ENCODE measurements at regions not wholly inside any gene's neighbourhood (a gene's known extent, or its start where the extent isn't known, plus 50 kb on each side); places are given as distances from the start of the nearest gene placed in this dataset.

GRCh38 chr1:60564916-60565750, 491.6 kb upstream of the C1orf87 start:
- H3K9ac ChIP-seq (ENCODE audit: low read length in 3 of 3): no peak overlapping the region
- intact Hi-C loops (cut with DNase I): no loop called here

DNA sequence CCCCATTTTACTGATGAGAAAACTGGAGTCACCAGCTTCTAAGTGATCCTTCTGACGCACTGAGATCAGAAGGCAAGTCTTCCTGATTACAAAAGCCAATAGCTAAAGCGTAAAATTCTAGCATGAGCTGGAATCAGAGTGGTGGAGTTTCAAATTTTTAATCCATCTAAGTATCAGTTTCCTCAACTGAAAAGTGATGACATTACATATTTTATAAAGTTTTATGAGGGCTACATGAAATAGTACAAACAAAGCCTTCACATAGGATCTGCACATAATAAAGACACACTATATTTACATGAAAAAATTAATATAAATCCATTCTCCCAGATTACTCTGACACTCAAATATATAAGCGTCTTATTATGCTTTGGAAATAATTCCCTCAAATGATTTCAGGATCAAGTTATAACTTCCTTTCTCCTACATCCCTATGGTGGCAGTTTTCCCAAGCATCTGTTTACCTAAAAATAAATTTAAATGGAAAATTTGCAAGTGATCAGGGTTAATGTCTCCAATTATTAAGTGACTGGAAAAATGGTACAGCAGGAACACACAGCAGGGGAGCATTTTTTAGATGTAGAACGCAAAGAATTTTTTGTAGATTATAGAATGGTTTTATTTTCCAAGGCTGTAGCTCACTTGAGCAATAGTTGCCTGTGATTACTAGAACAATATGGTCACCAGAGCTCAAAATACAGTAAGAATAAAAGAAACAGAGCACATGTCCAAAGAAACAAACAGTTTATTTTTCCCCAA, 490.4 kb upstream of the C1orf87 start:
- TF ChIP-seq, protein P1, sequence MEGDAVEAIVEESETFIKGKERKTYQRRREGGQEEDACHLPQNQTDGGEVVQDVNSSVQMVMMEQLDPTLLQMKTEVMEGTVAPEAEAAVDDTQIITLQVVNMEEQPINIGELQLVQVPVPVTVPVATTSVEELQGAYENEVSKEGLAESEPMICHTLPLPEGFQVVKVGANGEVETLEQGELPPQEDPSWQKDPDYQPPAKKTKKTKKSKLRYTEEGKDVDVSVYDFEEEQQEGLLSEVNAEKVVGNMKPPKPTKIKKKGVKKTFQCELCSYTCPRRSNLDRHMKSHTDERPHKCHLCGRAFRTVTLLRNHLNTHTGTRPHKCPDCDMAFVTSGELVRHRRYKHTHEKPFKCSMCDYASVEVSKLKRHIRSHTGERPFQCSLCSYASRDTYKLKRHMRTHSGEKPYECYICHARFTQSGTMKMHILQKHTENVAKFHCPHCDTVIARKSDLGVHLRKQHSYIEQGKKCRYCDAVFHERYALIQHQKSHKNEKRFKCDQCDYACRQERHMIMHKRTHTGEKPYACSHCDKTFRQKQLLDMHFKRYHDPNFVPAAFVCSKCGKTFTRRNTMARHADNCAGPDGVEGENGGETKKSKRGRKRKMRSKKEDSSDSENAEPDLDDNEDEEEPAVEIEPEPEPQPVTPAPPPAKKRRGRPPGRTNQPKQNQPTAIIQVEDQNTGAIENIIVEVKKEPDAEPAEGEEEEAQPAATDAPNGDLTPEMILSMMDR (IDR thresholded peaks at IDR 0.05; ENCODE audit: borderline replicate concordance, extremely low read depth, insufficient read depth): no peak
- no peak overlapping the region for H3K9ac ChIP-seq (ENCODE audit: low read length in 3 of 3)
- no peaks in the 10 kb centered on the region for H3K36me3 ChIP-seq (ENCODE audit: control insufficient read depth in 2 of 3, insufficient read depth in 3 of 3, low read length in 3 of 3)
- no peaks in the 10 kb centered on the region for H3K4me1 ChIP-seq (ENCODE audit: control insufficient read depth in 2 of 3, insufficient read depth in 2 of 3, low read depth in 1 of 3, low read length in 3 of 3)
- intact Hi-C loops (cut with DNase I): no loop called here
- FAIRE-seq (no peak), DNase-seq (no peak)
- H3K27ac ChIP-seq (ENCODE audit: low read depth in 2 of 2, low read length in 2 of 2): no peak overlapping the region
- H3K4me3 ChIP-seq (ENCODE audit: low read length in 3 of 3): no peak overlapping the region
- no peaks in the 10 kb centered on the region for H3K9me3 ChIP-seq (ENCODE audit: control insufficient read depth in 2 of 3, insufficient read depth in 1 of 3, low read length in 3 of 3)
- H3K27me3 ChIP-seq (ENCODE audit: control insufficient read depth, insufficient read depth, low read length): no peaks in the 10 kb centered on the region

More at GRCh38 chr1:60564916-60565750, 491.6 kb upstream of the C1orf87 start:
- no peak for DNase-seq
- FAIRE-seq: no peak
- Histone ChIP-seq H3K27ac (ENCODE audit: low read depth in 2 of 2, low read length in 2 of 2) (no peak overlapping the region), H3K9me3 (ENCODE audit: control insufficient read depth in 2 of 3, insufficient read depth in 1 of 3, low read length in 3 of 3) (no peaks in the 10 kb centered on the region), H3K4me1 (ENCODE audit: control insufficient read depth in 2 of 3, insufficient read depth in 2 of 3, low read depth in 1 of 3, low read length in 3 of 3) (no peaks in the 10 kb centered on the region), H3K36me3 (ENCODE audit: control insufficient read depth in 2 of 3, insufficient read depth in 3 of 3, low read length in 3 of 3) (no peaks in the 10 kb centered on the region), H3K27me3 (ENCODE audit: control insufficient read depth, insufficient read depth, low read length) (no peaks in the 10 kb centered on the region), H3K4me3 (ENCODE audit: low read length in 3 of 3) (no peak overlapping the region)
- TF ChIP-seq, protein P1 (IDR thresholded peaks at IDR 0.05; ENCODE audit: borderline replicate concordance, extremely low read depth, insufficient read depth): no peak

GRCh38 chr1:60562740-60563139, 489.2 kb upstream of the C1orf87 start:
- no peaks in the 10 kb centered on the region for H3K4me1 ChIP-seq (ENCODE audit: control insufficient read depth in 2 of 3, insufficient read depth in 2 of 3, low read depth in 1 of 3, low read length in 3 of 3)
- H3K9ac ChIP-seq (ENCODE audit: low read length in 3 of 3): no peak overlapping the region
- no peak overlapping the region for H3K4me3 ChIP-seq (ENCODE audit: low read length in 3 of 3)
- no peak for DNase-seq
- FAIRE-seq: no peak
- intact Hi-C loops (cut with DNase I): no loop called here
- H3K36me3 ChIP-seq (ENCODE audit: control insufficient read depth in 2 of 3, insufficient read depth in 3 of 3, low read length in 3 of 3): no peaks in the 10 kb centered on the region
- no peaks in the 10 kb centered on the region for H3K9me3 ChIP-seq (ENCODE audit: control insufficient read depth in 2 of 3, insufficient read depth in 1 of 3, low read length in 3 of 3)
- TF ChIP-seq, protein P1 (IDR thresholded peaks at IDR 0.05; ENCODE audit: borderline replicate concordance, extremely low read depth, insufficient read depth): no peak
- no peaks in the 10 kb centered on the region for H3K27me3 ChIP-seq (ENCODE audit: control insufficient read depth, insufficient read depth, low read length)
- no peak overlapping the region for H3K27ac ChIP-seq (ENCODE audit: low read depth in 2 of 2, low read length in 2 of 2)
